Lower leg skin (tissue), 4 donors: ENCODE measurements at regions not wholly inside any gene's neighbourhood (a gene's known extent, or its start where the extent isn't known, plus 50 kb on each side); places are given as distances from the start of the nearest gene placed in this dataset.
"Not testable (repeated sequence)": the region's sequence is repeated elsewhere in the genome, so short reads cannot be mapped to it uniquely, and the experiment has no call there.

Experiments used
- DNase-seq, 2 donors: peaks; one replicate each; pipeline ENCODE4 v3.0.0-alpha.2; 2019; ENCODE audit warnings: low spot score in 2 of 2
- H3K4me3 ChIP-seq: fragments of 200-600 bp; sonication (generic); 2 replicates; pipeline ENCODE4 v1.5.1; 2017; ENCODE audit warnings: mild to moderate bottlenecking, low read depth; ENCODE audit not compliant: poor library complexity, severe bottlenecking
- POLR2A ChIP-seq, 2 donors: fragments of 450-650 bp; IDR thresholded peaks; one replicate each; pipeline ENCODE4 v1.6.1; 2016 to 2017; ENCODE audit warnings: antibody characterized with exemption in 2 of 2, mild to moderate bottlenecking in 1 of 2, moderate library complexity in 1 of 2
- WGBS, 2 donors: methylation state at CpG; one replicate each; pipeline ENCODE4 v1.1.5; 2018; 5-methylcytosine and 5-hydroxymethylcytosine counted together
- intact Hi-C: fragments of 100-400 bp; cut with DNase I; formaldehyde crosslinking; loops from one replicate; pipeline ENCODE4 v1.15.0; 2023; ENCODE audit warnings: low total_unique reads
- TF ChIP-seq, protein P1 (sequence below), 3 donors: fragments of 450-650 bp; IDR thresholded peaks; one replicate each; pipeline ENCODE4 v1.5.1; 2016; ENCODE audit warnings: antibody characterized with exemption in 3 of 3, mild to moderate bottlenecking in 3 of 3, moderate library complexity in 2 of 3

DNA sequence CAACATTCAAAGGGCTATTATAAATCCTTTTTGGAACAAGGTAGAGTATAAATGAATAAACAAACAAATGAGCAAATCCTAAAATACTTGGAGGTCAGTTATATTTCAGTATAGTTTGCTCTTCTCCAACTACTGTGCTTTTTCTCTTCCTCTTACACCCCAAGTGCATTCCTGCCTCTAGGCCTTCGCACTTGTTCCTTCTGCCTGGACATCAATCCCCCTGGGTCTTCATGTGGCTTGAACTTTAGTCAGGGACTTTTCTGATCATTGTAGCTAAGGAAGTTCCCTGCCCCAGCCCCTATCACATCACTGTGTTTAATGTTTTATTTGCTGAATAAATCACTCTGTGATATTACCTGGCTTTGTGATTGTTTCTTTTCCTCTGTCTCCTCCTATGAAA, 418.2 kb upstream of the HNRNPA3 start:
- WGBS, 2 donors = 78 to 96% methylated on average over 1 of the region's 1 CpG
- TF ChIP-seq, protein P1, sequence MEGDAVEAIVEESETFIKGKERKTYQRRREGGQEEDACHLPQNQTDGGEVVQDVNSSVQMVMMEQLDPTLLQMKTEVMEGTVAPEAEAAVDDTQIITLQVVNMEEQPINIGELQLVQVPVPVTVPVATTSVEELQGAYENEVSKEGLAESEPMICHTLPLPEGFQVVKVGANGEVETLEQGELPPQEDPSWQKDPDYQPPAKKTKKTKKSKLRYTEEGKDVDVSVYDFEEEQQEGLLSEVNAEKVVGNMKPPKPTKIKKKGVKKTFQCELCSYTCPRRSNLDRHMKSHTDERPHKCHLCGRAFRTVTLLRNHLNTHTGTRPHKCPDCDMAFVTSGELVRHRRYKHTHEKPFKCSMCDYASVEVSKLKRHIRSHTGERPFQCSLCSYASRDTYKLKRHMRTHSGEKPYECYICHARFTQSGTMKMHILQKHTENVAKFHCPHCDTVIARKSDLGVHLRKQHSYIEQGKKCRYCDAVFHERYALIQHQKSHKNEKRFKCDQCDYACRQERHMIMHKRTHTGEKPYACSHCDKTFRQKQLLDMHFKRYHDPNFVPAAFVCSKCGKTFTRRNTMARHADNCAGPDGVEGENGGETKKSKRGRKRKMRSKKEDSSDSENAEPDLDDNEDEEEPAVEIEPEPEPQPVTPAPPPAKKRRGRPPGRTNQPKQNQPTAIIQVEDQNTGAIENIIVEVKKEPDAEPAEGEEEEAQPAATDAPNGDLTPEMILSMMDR (IDR thresholded peaks at IDR 0.05) = no peak
- TF ChIP-seq POLR2A (IDR thresholded peaks at IDR 0.05) = no peak

GRCh38 chr2:176795823-176796222, 416.8 kb upstream of the HNRNPA3 start:
- WGBS, 2 donors = 87 to 89% methylated on average over 2 of the region's 2 CpGs
- TF ChIP-seq POLR2A (IDR thresholded peaks at IDR 0.05) = no peak
- TF ChIP-seq, protein P1 (IDR thresholded peaks at IDR 0.05) = no peak
- intact Hi-C loops = no loop called here
- H3K4me3 ChIP-seq = no peak overlapping the region
- DNase-seq = no peak

More for the DNA sequence above, 418.2 kb upstream of the HNRNPA3 start:
- no peak overlapping the region for H3K4me3 ChIP-seq
- no peak for DNase-seq
- intact Hi-C loops = no loop called here

DNA sequence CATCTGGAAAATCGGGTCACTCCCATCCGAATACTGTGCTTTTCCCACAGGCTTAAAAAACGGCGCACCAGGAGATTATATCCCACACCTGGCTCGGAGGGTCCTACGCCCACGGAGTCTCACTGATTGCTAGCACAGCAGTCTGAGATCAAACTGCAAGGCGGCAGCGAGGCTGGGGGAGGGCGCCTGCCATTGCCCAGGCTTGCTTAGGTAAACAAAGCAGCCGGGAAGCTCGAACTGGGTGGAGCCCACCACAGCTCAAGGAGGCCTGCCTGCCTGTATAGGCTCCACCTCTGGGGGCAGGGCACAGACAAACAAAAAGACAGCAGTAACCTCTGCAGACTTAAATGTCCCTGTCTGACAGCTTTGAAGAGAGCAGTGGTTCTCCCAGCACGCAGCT, 415.9 kb upstream of the HNRNPA3 start:
- WGBS, 2 donors = 89% methylated on average over 12 of the region's 13 CpGs
- H3K4me3 ChIP-seq, intact Hi-C loops, DNase-seq: not testable (repeated sequence)

GRCh38 chr2:176804392-176804791, 408.2 kb upstream of the HNRNPA3 start:
- TF ChIP-seq POLR2A (IDR thresholded peaks at IDR 0.05) = no peak
- TF ChIP-seq, protein P1 (IDR thresholded peaks at IDR 0.05) = no peak
- intact Hi-C loops = no loop called here
- DNase-seq = no peak
- no peak overlapping the region for H3K4me3 ChIP-seq
- WGBS, 2 donors = 76 to 82% methylated on average over 2 of the region's 2 CpGs

GRCh38 chr2:176805345-176805744, 407.2 kb upstream of the HNRNPA3 start:
- no peak overlapping the region for H3K4me3 ChIP-seq
- intact Hi-C loops = no loop called here
- TF ChIP-seq, protein P1 (IDR thresholded peaks at IDR 0.05) = no peak
- TF ChIP-seq POLR2A (IDR thresholded peaks at IDR 0.05) = no peak
- no peak for DNase-seq

- intact Hi-C loops = no loop called here
- 53 to 57% methylated on average over 5 of the region's 5 CpGs for WGBS, 2 donors
- no peak overlapping the region for H3K4me3 ChIP-seq
- no peak for DNase-seq
- TF ChIP-seq, protein P1 (IDR thresholded peaks at IDR 0.05) = no peak
- TF ChIP-seq POLR2A (IDR thresholded peaks at IDR 0.05) = no peak
Observed at GRCh38 chr2:176812246-176812775, 400.3 kb upstream of the HNRNPA3 start.
